A549 (cell line): ENCODE measurements at regions not wholly inside any gene's neighbourhood (a gene's known extent, or its start where the extent isn't known, plus 50 kb on each side); places are given as distances from the start of the nearest gene placed in this dataset.
"Not testable (repeated sequence)": the region's sequence is repeated elsewhere in the genome, so short reads cannot be mapped to it uniquely, and the experiment has no call there.

Experiments used
- EP300 ChIP-seq, 2 experiments: fragments of >200 bp; sonication (Bioruptor Twin); formaldehyde crosslinking; IDR thresholded peaks; 2 replicates in 1 of 2; 3 replicates in 1 of 2; pipeline ENCODE4 v1.6.1; 2016 to 2017
- ESRRA ChIP-seq: fragments of 150-350 bp; IDR thresholded peaks from 2 replicates; pipeline ENCODE4 v1.6.1; 2014; ENCODE audit warnings: mild to moderate bottlenecking, low read length, borderline replicate concordance
- HDAC2 ChIP-seq: fragments of 200-600 bp; sonication (generic); IDR thresholded peaks from 2 replicates; pipeline ENCODE4 v1.6.1; 2016
- HEYL ChIP-seq: fragments of 250-450 bp; sonication (Bioruptor Pico); IDR thresholded peaks from 2 replicates; pipeline ENCODE4 v1.8.0; 2021; ENCODE audit warnings: mild to moderate bottlenecking, moderate library complexity
- HOXA7 ChIP-seq: fragments of 250-450 bp; sonication (Bioruptor Pico); IDR thresholded peaks from 2 replicates; pipeline ENCODE4 v1.5.0; 2020; ENCODE audit warnings: mild to moderate bottlenecking, moderate library complexity
- KDM1A ChIP-seq: fragments of 200-600 bp; sonication (generic); IDR thresholded peaks from 2 replicates; pipeline ENCODE4 v1.6.1; 2016; ENCODE audit warnings: low read depth, mild to moderate bottlenecking
- POLR2A ChIP-seq: IDR thresholded peaks from 2 replicates; pipeline ENCODE4 v1.6.1; 2012; ENCODE audit warnings: mild to moderate bottlenecking, low read length
- RCOR1 ChIP-seq: fragments of 150-350 bp; IDR thresholded peaks from 2 replicates; pipeline ENCODE4 v1.6.1; 2014; ENCODE audit warnings: antibody characterized with exemption, low read length, low read depth
- RNF2 ChIP-seq: fragments of 200-600 bp; sonication (generic); IDR thresholded peaks from 2 replicates; pipeline ENCODE4 v1.6.1; 2016; ENCODE audit warnings: low read depth, mild to moderate bottlenecking, antibody characterized with exemption, moderate library complexity, borderline replicate concordance
- TF ChIP-seq, protein P1 (sequence below): fragments of >200 bp; sonication (Bioruptor Twin); formaldehyde crosslinking; IDR thresholded peaks from 3 replicates; pipeline ENCODE4 v1.6.1; 2016
- TF ChIP-seq, protein P2 (sequence below): fragments of >200 bp; sonication (Bioruptor Twin); formaldehyde crosslinking; IDR thresholded peaks from 3 replicates; pipeline ENCODE4 v1.5.1; 2016
- TF ChIP-seq, protein P3 (sequence below): fragments of 250-450 bp; sonication (Bioruptor Pico); IDR thresholded peaks from 2 replicates; pipeline ENCODE4 v1.5.0; 2021; ENCODE audit warnings: mild to moderate bottlenecking, moderate library complexity, borderline replicate concordance
- TF ChIP-seq, protein P4 (sequence below): IDR thresholded peaks from 2 replicates; pipeline ENCODE4 v1.6.1; 2012

DNA sequence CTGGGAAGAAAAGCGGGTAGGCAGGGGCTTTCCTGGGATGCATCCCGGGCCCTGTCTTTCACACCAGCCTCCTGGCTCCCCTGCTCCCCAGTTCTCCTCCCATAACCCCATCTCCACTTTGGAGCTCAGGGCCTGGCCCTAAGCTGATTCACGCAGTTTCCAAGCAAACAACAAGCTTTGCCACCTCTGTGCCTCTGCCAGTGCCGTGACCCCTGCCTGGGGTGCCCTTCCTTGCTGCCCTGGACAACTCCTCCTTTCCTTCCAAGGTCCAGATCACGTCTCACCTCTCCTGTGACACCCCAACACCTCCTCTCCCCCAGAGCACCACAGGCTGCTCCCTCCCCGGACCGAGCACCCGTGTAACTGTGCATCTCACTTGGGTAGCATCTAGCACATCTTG, 184.5 kb downstream of the NPIPB11 start:
- TF ChIP-seq, protein P1, sequence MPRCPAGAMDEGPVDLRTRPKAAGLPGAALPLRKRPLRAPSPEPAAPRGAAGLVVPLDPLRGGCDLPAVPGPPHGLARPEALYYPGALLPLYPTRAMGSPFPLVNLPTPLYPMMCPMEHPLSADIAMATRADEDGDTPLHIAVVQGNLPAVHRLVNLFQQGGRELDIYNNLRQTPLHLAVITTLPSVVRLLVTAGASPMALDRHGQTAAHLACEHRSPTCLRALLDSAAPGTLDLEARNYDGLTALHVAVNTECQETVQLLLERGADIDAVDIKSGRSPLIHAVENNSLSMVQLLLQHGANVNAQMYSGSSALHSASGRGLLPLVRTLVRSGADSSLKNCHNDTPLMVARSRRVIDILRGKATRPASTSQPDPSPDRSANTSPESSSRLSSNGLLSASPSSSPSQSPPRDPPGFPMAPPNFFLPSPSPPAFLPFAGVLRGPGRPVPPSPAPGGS: not testable (repeated sequence)
- TF ChIP-seq, protein P2, sequence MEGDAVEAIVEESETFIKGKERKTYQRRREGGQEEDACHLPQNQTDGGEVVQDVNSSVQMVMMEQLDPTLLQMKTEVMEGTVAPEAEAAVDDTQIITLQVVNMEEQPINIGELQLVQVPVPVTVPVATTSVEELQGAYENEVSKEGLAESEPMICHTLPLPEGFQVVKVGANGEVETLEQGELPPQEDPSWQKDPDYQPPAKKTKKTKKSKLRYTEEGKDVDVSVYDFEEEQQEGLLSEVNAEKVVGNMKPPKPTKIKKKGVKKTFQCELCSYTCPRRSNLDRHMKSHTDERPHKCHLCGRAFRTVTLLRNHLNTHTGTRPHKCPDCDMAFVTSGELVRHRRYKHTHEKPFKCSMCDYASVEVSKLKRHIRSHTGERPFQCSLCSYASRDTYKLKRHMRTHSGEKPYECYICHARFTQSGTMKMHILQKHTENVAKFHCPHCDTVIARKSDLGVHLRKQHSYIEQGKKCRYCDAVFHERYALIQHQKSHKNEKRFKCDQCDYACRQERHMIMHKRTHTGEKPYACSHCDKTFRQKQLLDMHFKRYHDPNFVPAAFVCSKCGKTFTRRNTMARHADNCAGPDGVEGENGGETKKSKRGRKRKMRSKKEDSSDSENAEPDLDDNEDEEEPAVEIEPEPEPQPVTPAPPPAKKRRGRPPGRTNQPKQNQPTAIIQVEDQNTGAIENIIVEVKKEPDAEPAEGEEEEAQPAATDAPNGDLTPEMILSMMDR: not testable (repeated sequence)
- not testable (repeated sequence) for TF ChIP-seq RCOR1; KDM1A; POLR2A; HDAC2; HEYL (CRISPR knock-in tag); HOXA7 (CRISPR knock-in tag); ESRRA; EP300 (IDR thresholded peaks at IDR 0.05); RNF2
- TF ChIP-seq, protein P3, sequence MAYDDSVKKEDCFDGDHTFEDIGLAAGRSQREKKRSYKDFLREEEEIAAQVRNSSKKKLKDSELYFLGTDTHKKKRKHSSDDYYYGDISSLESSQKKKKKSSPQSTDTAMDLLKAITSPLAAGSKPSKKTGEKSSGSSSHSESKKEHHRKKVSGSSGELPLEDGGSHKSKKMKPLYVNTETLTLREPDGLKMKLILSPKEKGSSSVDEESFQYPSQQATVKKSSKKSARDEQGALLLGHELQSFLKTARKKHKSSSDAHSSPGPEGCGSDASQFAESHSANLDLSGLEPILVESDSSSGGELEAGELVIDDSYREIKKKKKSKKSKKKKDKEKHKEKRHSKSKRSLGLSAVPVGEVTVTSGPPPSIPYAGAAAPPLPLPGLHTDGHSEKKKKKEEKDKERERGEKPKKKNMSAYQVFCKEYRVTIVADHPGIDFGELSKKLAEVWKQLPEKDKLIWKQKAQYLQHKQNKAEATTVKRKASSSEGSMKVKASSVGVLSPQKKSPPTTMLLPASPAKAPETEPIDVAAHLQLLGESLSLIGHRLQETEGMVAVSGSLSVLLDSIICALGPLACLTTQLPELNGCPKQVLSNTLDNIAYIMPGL: not testable (repeated sequence)
- TF ChIP-seq, protein P4, sequence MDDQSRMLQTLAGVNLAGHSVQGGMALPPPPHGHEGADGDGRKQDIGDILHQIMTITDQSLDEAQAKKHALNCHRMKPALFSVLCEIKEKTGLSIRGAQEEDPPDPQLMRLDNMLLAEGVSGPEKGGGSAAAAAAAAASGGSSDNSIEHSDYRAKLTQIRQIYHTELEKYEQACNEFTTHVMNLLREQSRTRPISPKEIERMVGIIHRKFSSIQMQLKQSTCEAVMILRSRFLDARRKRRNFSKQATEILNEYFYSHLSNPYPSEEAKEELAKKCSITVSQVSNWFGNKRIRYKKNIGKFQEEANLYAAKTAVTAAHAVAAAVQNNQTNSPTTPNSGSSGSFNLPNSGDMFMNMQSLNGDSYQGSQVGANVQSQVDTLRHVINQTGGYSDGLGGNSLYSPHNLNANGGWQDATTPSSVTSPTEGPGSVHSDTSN: not testable (repeated sequence)
